ENCODE measurements at regions not wholly inside any gene's neighbourhood (a gene's known extent, or its start where the extent isn't known, plus 50 kb on each side); places are given as distances from the start of the nearest gene placed in this dataset.

GRCh38 chr16:73608911-73609310 lies 561.0 kb upstream of the ZFHX3 start:
- no peaks in the 10 kb centered on the region for H3K27me3 ChIP-seq (ENCODE audit: control insufficient read depth, insufficient read depth, low read length)
- no peak overlapping the region for H3K9ac ChIP-seq
- H2AFZ ChIP-seq = no peak overlapping the region
- H3K4me3 ChIP-seq (ENCODE audit: low read depth, low read length) = no peak overlapping the region
- H3K27ac ChIP-seq = no peak overlapping the region
- no peak overlapping the region for H3K4me2 ChIP-seq (ENCODE audit: low read length)
- H3K79me2 ChIP-seq = no peaks in the 10 kb centered on the region
- H3K36me3 ChIP-seq (ENCODE audit: control insufficient read depth, insufficient read depth, low read length) = no peaks in the 10 kb centered on the region
- H3K9me3 ChIP-seq (ENCODE audit: control insufficient read depth, low read length) = no peaks in the 10 kb centered on the region
- no peak for TF ChIP-seq CTCF (IDR thresholded peaks at IDR 0.05)
- no peaks in the 10 kb centered on the region for H3K4me1 ChIP-seq

GRCh38 chr16:73605309-73605708 lies 557.4 kb upstream of the ZFHX3 start:
- Histone ChIP-seq H2AFZ (no peak overlapping the region), H3K79me2 (no peaks in the 10 kb centered on the region), H3K27ac (no peak overlapping the region), H3K4me1 (no peaks in the 10 kb centered on the region), H3K9ac (no peak overlapping the region), H3K27me3 (ENCODE audit: control insufficient read depth, insufficient read depth, low read length) (no peaks in the 10 kb centered on the region), H3K4me2 (ENCODE audit: low read length) (no peak overlapping the region), H3K9me3 (ENCODE audit: control insufficient read depth, low read length) (no peaks in the 10 kb centered on the region), H3K36me3 (ENCODE audit: control insufficient read depth, insufficient read depth, low read length) (no peaks in the 10 kb centered on the region), H3K4me3 (ENCODE audit: low read depth, low read length) (no peak overlapping the region)
- no peak for TF ChIP-seq CTCF (IDR thresholded peaks at IDR 0.05)

- Histone ChIP-seq H3K4me1 (no peaks in the 10 kb centered on the region), H3K36me3 (ENCODE audit: control insufficient read depth, insufficient read depth, low read length) (no peaks in the 10 kb centered on the region), H2AFZ (no peak overlapping the region), H3K79me2 (no peaks in the 10 kb centered on the region), H3K27me3 (ENCODE audit: control insufficient read depth, insufficient read depth, low read length) (no peaks in the 10 kb centered on the region), H3K4me2 (ENCODE audit: low read length) (no peak overlapping the region), H3K9ac (no peak overlapping the region), H3K9me3 (ENCODE audit: control insufficient read depth, low read length) (no peaks in the 10 kb centered on the region), H3K4me3 (ENCODE audit: low read depth, low read length) (no peak overlapping the region), H3K27ac (no peak overlapping the region)
- no peak for TF ChIP-seq CTCF (IDR thresholded peaks at IDR 0.05)
Observed at GRCh38 chr16:73601911-73602310, 554.0 kb upstream of the ZFHX3 start.

GRCh38 chr16:73599870-73600269 lies 551.9 kb upstream of the ZFHX3 start:
- H3K4me2 ChIP-seq (ENCODE audit: low read length) = no peak overlapping the region
- H3K4me1 ChIP-seq = no peaks in the 10 kb centered on the region
- no peaks in the 10 kb centered on the region for H3K9me3 ChIP-seq (ENCODE audit: control insufficient read depth, low read length)
- H3K9ac ChIP-seq = no peak overlapping the region
- TF ChIP-seq CTCF (IDR thresholded peaks at IDR 0.05) = no peak
- H3K79me2 ChIP-seq = no peaks in the 10 kb centered on the region
- no peak overlapping the region for H2AFZ ChIP-seq
- no peaks in the 10 kb centered on the region for H3K36me3 ChIP-seq (ENCODE audit: control insufficient read depth, insufficient read depth, low read length)
- no peak overlapping the region for H3K27ac ChIP-seq
- no peaks in the 10 kb centered on the region for H3K27me3 ChIP-seq (ENCODE audit: control insufficient read depth, insufficient read depth, low read length)
- H3K4me3 ChIP-seq (ENCODE audit: low read depth, low read length) = no peak overlapping the region

- Histone ChIP-seq H3K27me3 (ENCODE audit: control insufficient read depth, insufficient read depth, low read length) (no peaks in the 10 kb centered on the region), H3K4me1 (no peaks in the 10 kb centered on the region), H2AFZ (no peak overlapping the region), H3K4me3 (ENCODE audit: low read depth, low read length) (no peak overlapping the region), H3K27ac (no peak overlapping the region), H3K4me2 (ENCODE audit: low read length) (no peak overlapping the region), H3K36me3 (ENCODE audit: control insufficient read depth, insufficient read depth, low read length) (no peaks in the 10 kb centered on the region), H3K79me2 (no peaks in the 10 kb centered on the region), H3K9me3 (ENCODE audit: control insufficient read depth, low read length) (no peaks in the 10 kb centered on the region), H3K9ac (no peak overlapping the region)
- no peak for TF ChIP-seq CTCF (IDR thresholded peaks at IDR 0.05)
Observed at GRCh38 chr16:73599351-73599750, 551.4 kb upstream of the ZFHX3 start.
